ENCODE measurements at regions not wholly inside any gene's neighbourhood (a gene's known extent, or its start where the extent isn't known, plus 50 kb on each side); places are given as distances from the start of the nearest gene placed in this dataset.

GRCh38 chr12:16454481-16454880 lies 107.0 kb downstream of the MGST1 start:
- Histone ChIP-seq H3K27me3 (ENCODE audit: control insufficient read depth in 1 of 2, insufficient read depth in 2 of 2, low read length in 2 of 2) (no peaks in the 10 kb centered on the region), H3K4me1 (ENCODE audit: insufficient read depth, low read length) (no peaks in the 10 kb centered on the region), H3K27ac (ENCODE audit: low read depth in 1 of 2, low read length in 2 of 2) (no peak overlapping the region), H3K4me3 (ENCODE audit: low read length) (no peak overlapping the region), H3K9me3 (ENCODE audit: control insufficient read depth in 1 of 2, insufficient read depth in 1 of 2, low read length in 2 of 2) (no peaks in the 10 kb centered on the region), H3K36me3 (ENCODE audit: insufficient read depth, low read length) (no peaks in the 10 kb centered on the region)
- POLR2A ChIA-PET = no interaction called here
- H3K27ac Mint-ChIP-seq = no peak overlapping the region
- ATAC-seq (ENCODE audit: poor library complexity) (no peak), DNase-seq (no peak)
- TF ChIP-seq, protein P1, sequence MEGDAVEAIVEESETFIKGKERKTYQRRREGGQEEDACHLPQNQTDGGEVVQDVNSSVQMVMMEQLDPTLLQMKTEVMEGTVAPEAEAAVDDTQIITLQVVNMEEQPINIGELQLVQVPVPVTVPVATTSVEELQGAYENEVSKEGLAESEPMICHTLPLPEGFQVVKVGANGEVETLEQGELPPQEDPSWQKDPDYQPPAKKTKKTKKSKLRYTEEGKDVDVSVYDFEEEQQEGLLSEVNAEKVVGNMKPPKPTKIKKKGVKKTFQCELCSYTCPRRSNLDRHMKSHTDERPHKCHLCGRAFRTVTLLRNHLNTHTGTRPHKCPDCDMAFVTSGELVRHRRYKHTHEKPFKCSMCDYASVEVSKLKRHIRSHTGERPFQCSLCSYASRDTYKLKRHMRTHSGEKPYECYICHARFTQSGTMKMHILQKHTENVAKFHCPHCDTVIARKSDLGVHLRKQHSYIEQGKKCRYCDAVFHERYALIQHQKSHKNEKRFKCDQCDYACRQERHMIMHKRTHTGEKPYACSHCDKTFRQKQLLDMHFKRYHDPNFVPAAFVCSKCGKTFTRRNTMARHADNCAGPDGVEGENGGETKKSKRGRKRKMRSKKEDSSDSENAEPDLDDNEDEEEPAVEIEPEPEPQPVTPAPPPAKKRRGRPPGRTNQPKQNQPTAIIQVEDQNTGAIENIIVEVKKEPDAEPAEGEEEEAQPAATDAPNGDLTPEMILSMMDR (IDR thresholded peaks at IDR 0.05) = no peak
- H3K4me3 Mint-ChIP-seq = no peak overlapping the region
- CTCF ChIA-PET = no interaction called here
- peaks cover 9% of the 10 kb centered on the region for H3K9me3 Mint-ChIP-seq
- no peaks in the 10 kb centered on the region for H3K27me3 Mint-ChIP-seq
- H3K36me3 Mint-ChIP-seq (ENCODE audit: low read depth) = no peaks in the 10 kb centered on the region
- H3K4me1 Mint-ChIP-seq (ENCODE audit: low read depth) = no peaks in the 10 kb centered on the region
- intact Hi-C loops (cut with DNase I, micrococcal nuclease) = no loop called here

DNA sequence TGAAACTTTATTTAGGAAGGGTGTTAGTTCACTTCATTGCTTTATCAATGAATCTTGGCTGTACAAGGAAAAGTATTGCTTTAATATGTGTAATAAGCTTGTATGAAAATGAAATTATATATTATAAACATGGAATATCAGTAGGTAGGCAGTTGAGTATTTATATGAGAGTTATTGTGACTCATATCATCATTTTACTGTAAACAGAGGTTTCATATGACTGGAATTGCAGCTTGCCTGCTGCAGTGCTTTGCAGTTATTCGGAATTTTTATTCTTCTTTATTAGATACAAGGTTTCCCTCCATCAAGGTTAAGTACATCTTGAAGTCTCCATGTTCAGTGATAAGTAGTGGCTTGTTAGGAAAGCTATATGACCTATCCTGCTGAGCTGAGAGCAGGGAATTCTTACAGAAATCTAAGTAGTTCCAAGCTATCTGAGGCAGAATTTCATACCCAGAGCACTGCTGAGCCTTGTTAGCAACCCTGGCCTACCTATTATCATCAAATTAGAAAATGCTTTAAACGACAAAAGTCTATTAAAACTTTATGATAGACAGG lies 111.2 kb downstream of the MGST1 start:
- intact Hi-C loops (cut with DNase I, micrococcal nuclease) = no loop called here
- Mint-ChIP-seq H3K27ac (no peak overlapping the region), H3K4me1 (ENCODE audit: low read depth) (no peaks in the 10 kb centered on the region), H3K36me3 (ENCODE audit: low read depth) (no peaks in the 10 kb centered on the region), H3K4me3 (no peak overlapping the region), H3K27me3 (no peaks in the 10 kb centered on the region), H3K9me3 (peaks cover 3% of the 10 kb centered on the region)
- ATAC-seq (ENCODE audit: poor library complexity) = no peak
- Histone ChIP-seq H3K36me3 (ENCODE audit: insufficient read depth, low read length) (no peaks in the 10 kb centered on the region), H3K4me3 (ENCODE audit: low read length) (no peak overlapping the region), H3K9me3 (ENCODE audit: control insufficient read depth in 1 of 2, insufficient read depth in 1 of 2, low read length in 2 of 2) (no peaks in the 10 kb centered on the region), H3K27me3 (ENCODE audit: control insufficient read depth in 1 of 2, insufficient read depth in 2 of 2, low read length in 2 of 2) (no peaks in the 10 kb centered on the region), H3K27ac (ENCODE audit: low read depth in 1 of 2, low read length in 2 of 2) (no peak overlapping the region), H3K4me1 (ENCODE audit: insufficient read depth, low read length) (no peaks in the 10 kb centered on the region)
- no peak for DNase-seq
- TF ChIP-seq, protein P1 (IDR thresholded peaks at IDR 0.05) = no peak
- CTCF ChIA-PET = interaction anchor here (1.1 kb wide), 1 partner anchor 8 kb away, joined by 3 read pairs; no protein-coding TSS in a partner anchor
- POLR2A ChIA-PET = no interaction called here

DNA sequence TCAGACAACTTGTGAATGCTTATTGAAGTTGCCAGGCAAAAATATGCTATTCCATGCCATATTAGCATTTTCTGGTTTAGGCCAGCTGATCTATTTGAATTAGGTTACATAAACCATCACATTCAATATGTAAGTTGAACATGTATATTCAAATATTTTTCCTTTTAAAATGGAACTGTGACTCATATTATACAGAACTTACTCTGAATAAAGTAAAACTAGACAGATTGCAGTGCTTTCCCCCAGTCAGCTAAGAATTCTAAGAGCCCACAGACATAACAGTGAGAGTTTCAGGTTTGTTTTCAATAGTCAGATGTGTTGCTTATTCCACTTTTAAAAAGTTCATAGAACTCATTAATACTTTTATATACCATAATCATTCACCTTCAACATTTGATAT lies 119.8 kb downstream of the MGST1 start:
- no peak overlapping the region for H3K4me3 ChIP-seq (ENCODE audit: low read length)
- H3K9me3 Mint-ChIP-seq = peaks cover 6% of the 10 kb centered on the region
- ChIA-PET POLR2A (no interaction called here), CTCF (interaction anchor here (1.7 kb wide), 1 partner anchor 9 kb away, joined by 3 read pairs; no protein-coding TSS in a partner anchor)
- no peak overlapping the region for H3K4me3 Mint-ChIP-seq
- intact Hi-C loops (cut with DNase I, micrococcal nuclease) = no loop called here
- no peaks in the 10 kb centered on the region for H3K36me3 ChIP-seq (ENCODE audit: insufficient read depth, low read length)
- H3K4me1 Mint-ChIP-seq (ENCODE audit: low read depth) = no peaks in the 10 kb centered on the region
- DNase-seq (no peak), ATAC-seq (ENCODE audit: poor library complexity) (no peak)
- no peaks in the 10 kb centered on the region for H3K27me3 Mint-ChIP-seq
- H3K27me3 ChIP-seq (ENCODE audit: control insufficient read depth in 1 of 2, insufficient read depth in 2 of 2, low read length in 2 of 2) = no peaks in the 10 kb centered on the region
- H3K36me3 Mint-ChIP-seq (ENCODE audit: low read depth) = no peaks in the 10 kb centered on the region
- no peak overlapping the region for H3K27ac Mint-ChIP-seq
- H3K4me1 ChIP-seq (ENCODE audit: insufficient read depth, low read length) = no peaks in the 10 kb centered on the region
- peaks cover 0 to 4% of the 10 kb centered on the region in 2 experiments for H3K9me3 ChIP-seq (ENCODE audit: control insufficient read depth in 1 of 2, insufficient read depth in 1 of 2, low read length in 2 of 2)
- TF ChIP-seq, protein P1 (IDR thresholded peaks at IDR 0.05) = no peak
- no peak overlapping the region for H3K27ac ChIP-seq (ENCODE audit: low read depth in 1 of 2, low read length in 2 of 2)
